ENCODE measurements at regions not wholly inside any gene's neighbourhood (a gene's known extent, or its start where the extent isn't known, plus 50 kb on each side); places are given as distances from the start of the nearest gene placed in this dataset.

GRCh38 chr12:13816394-13816793 is 165.0 kb downstream of the GRIN2B start:
- DNase-seq (ENCODE audit: extremely low read depth, low read depth), result no peak

GRCh38 chr12:13812168-13812567 is 169.2 kb downstream of the GRIN2B start:
- DNase-seq (ENCODE audit: extremely low read depth, low read depth), result no peak
- no peak for TF ChIP-seq CTCF (IDR thresholded peaks at IDR 0.05; ENCODE audit: low read depth, low read length)

More at GRCh38 chr12:13816394-13816793, 165.0 kb downstream of the GRIN2B start:
- TF ChIP-seq CTCF (IDR thresholded peaks at IDR 0.05; ENCODE audit: low read depth, low read length), result no peak

- DNase-seq (ENCODE audit: extremely low read depth, low read depth), result no peak
- no peak for TF ChIP-seq CTCF (IDR thresholded peaks at IDR 0.05; ENCODE audit: low read depth, low read length)
Measured at GRCh38 chr12:13811061-13811460, 170.3 kb downstream of the GRIN2B start.

- no peak for DNase-seq (ENCODE audit: extremely low read depth, low read depth)
- TF ChIP-seq CTCF (IDR thresholded peaks at IDR 0.05; ENCODE audit: low read depth, low read length), result no peak
Measured at GRCh38 chr12:13805041-13805440, 176.4 kb downstream of the GRIN2B start.

- no peak for TF ChIP-seq CTCF (IDR thresholded peaks at IDR 0.05; ENCODE audit: low read depth, low read length)
- DNase-seq (ENCODE audit: extremely low read depth, low read depth), result no peak
Measured at GRCh38 chr12:13801543-13801942, 179.9 kb downstream of the GRIN2B start.

GRCh38 chr12:13799574-13799973 is 181.8 kb downstream of the GRIN2B start:
- no peak for DNase-seq (ENCODE audit: extremely low read depth, low read depth)
- TF ChIP-seq CTCF (IDR thresholded peaks at IDR 0.05; ENCODE audit: low read depth, low read length), result no peak

GRCh38 chr12:13798162-13798561 is 183.2 kb downstream of the GRIN2B start:
- no peak for TF ChIP-seq CTCF (IDR thresholded peaks at IDR 0.05; ENCODE audit: low read depth, low read length)
- DNase-seq (ENCODE audit: extremely low read depth, low read depth), result no peak
